Gastroesophageal sphincter (tissue), 4 donors: ENCODE measurements at regions not wholly inside any gene's neighbourhood (a gene's known extent, or its start where the extent isn't known, plus 50 kb on each side); places are given as distances from the start of the nearest gene placed in this dataset.
"Not testable (repeated sequence)": the region's sequence is repeated elsewhere in the genome, so short reads cannot be mapped to it uniquely, and the experiment has no call there.

Source experiments
- ATAC-seq: fragments of 150-250 bp; one replicate; pipeline ENCODE4 v1.9.1; 2016; ENCODE audit warnings: mild to moderate bottlenecking, moderate library complexity
- H3K27ac ChIP-seq, 4 donors: fragments of 200-600 bp; sonication (generic) in 3 of 4; 1 replicate in 3 of 4; 2 replicates in 1 of 4; pipeline ENCODE4 v1.5.1; 2016 to 2019
- H3K27me3 ChIP-seq: fragments of 200-600 bp; sonication (generic); one replicate; pipeline ENCODE4 v1.5.1; 2019
- H3K36me3 ChIP-seq, 2 donors: fragments of 200-600 bp; sonication (generic); one replicate each; pipeline ENCODE4 v1.5.1; 2019; ENCODE audit warnings: control low read depth in 1 of 2
- H3K4me1 ChIP-seq, 3 donors: fragments of 200-600 bp; sonication (generic); 1 replicate in 2 of 3; 2 replicates in 1 of 3; pipeline ENCODE4 v1.5.1; 2016 to 2019; ENCODE audit warnings: control low read depth in 2 of 3
- H3K4me3 ChIP-seq, 2 donors: fragments of 200-600 bp; sonication (generic); one replicate each; pipeline ENCODE4 v1.5.1; 2019; ENCODE audit warnings: mild to moderate bottlenecking in 1 of 2, moderate library complexity in 1 of 2
- H3K9me3 ChIP-seq, 3 donors: fragments of 200-600 bp; sonication (generic); one replicate each; pipeline ENCODE4 v1.5.1; 2017 to 2019; ENCODE audit warnings: control low read depth in 2 of 3
- EP300 ChIP-seq: sonication (generic); formaldehyde crosslinking; IDR thresholded peaks from one replicate; pipeline ENCODE4 v1.6.1; 2017; ENCODE audit warnings: antibody characterized with exemption, mild to moderate bottlenecking
- POLR2A ChIP-seq, 2 donors: fragments of 450-650 bp; IDR thresholded peaks; one replicate each; pipeline ENCODE4 v1.6.1; 2017; ENCODE audit warnings: antibody characterized with exemption in 2 of 2, mild to moderate bottlenecking in 2 of 2, moderate library complexity in 1 of 2
- POLR2AphosphoS5 ChIP-seq: sonication (generic); formaldehyde crosslinking; IDR thresholded peaks from one replicate; pipeline ENCODE4 v1.6.1; 2017; ENCODE audit warnings: antibody characterized with exemption
- WGBS, 2 donors: methylation state at CpG; one replicate each; pipeline ENCODE4 v1.1.5; 2018; ENCODE audit warnings: low coverage in 1 of 2; 5-methylcytosine and 5-hydroxymethylcytosine counted together
- TF ChIP-seq, protein P1 (sequence below), 4 experiments: fragments of 200-600 bp in 2 of 4; fragments of 450-650 bp in 2 of 4; sonication (generic) in 1 of 4; IDR thresholded peaks; one replicate each; pipeline ENCODE4 v1.5.1; 2017 to 2019; ENCODE audit warnings: antibody characterized with exemption in 4 of 4, mild to moderate bottlenecking in 2 of 4, moderate library complexity in 2 of 4

DNA sequence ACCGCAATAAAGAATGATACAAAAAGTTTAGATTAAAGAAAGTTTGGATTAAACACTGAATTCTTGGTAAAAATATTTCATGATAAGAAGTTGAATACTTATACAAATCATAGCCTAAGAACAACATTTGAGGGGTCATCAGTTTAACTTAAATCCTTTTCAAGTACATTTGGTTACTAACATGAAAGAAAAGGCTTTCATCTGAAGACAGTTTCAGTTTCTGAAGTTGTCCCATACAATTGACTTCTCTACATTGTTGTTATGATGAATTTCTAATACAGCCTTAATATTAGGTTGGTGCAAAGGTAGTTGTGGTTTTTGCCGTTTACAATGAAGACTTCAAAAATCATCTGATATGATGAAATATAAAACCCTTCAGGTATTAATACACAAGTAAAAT is 317.5 kb upstream of the MAGI2 start:
- Histone ChIP-seq H3K27ac (no peak overlapping the region), H3K36me3 (no peaks in the 10 kb centered on the region), H3K27me3 (no peaks in the 10 kb centered on the region), H3K4me3 (no peak overlapping the region), H3K4me1 (no peaks in the 10 kb centered on the region), H3K9me3 (no peaks in the 10 kb centered on the region)
- 42 to 57% methylated on average over 2 of the region's 2 CpGs for WGBS, 2 donors
- ATAC-seq = no peak
- TF ChIP-seq POLR2A (IDR thresholded peaks at IDR 0.05) = no peak
- TF ChIP-seq POLR2AphosphoS5 = no peak
- TF ChIP-seq, protein P1, sequence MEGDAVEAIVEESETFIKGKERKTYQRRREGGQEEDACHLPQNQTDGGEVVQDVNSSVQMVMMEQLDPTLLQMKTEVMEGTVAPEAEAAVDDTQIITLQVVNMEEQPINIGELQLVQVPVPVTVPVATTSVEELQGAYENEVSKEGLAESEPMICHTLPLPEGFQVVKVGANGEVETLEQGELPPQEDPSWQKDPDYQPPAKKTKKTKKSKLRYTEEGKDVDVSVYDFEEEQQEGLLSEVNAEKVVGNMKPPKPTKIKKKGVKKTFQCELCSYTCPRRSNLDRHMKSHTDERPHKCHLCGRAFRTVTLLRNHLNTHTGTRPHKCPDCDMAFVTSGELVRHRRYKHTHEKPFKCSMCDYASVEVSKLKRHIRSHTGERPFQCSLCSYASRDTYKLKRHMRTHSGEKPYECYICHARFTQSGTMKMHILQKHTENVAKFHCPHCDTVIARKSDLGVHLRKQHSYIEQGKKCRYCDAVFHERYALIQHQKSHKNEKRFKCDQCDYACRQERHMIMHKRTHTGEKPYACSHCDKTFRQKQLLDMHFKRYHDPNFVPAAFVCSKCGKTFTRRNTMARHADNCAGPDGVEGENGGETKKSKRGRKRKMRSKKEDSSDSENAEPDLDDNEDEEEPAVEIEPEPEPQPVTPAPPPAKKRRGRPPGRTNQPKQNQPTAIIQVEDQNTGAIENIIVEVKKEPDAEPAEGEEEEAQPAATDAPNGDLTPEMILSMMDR (IDR thresholded peaks at IDR 0.05) = no peak

DNA sequence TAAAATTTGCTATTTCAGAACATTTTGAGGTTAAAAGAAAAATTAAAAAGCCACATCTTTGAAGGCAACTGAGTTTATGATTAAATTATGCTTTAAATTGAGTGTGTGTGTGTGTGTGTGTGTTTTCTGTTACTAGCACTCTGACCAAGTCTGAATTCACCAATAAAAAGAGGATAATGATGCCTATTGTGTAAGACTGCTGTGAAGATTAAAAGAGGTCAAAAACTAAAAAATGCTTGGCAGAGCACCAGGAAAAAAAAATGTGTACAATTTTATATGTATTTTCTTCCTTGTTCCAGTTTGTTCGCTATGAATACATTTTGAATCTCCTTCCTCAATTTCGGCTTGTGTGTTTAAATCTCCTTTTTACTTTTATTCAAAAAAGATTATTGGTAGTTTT is 316.6 kb upstream of the MAGI2 start:
- no peak overlapping the region for H3K27ac ChIP-seq
- no peak for ATAC-seq
- no peaks in the 10 kb centered on the region for H3K27me3 ChIP-seq
- no peak for TF ChIP-seq EP300
- TF ChIP-seq, protein P1 (IDR thresholded peaks at IDR 0.05) = no peak
- TF ChIP-seq POLR2A (IDR thresholded peaks at IDR 0.05) = no peak
- no peak for TF ChIP-seq POLR2AphosphoS5
- no peaks in the 10 kb centered on the region for H3K4me1 ChIP-seq
- H3K4me3 ChIP-seq = no peak overlapping the region
- 59 to 89% methylated on average over 2 of the region's 2 CpGs for WGBS, 2 donors
- H3K36me3 ChIP-seq = no peaks in the 10 kb centered on the region
- no peaks in the 10 kb centered on the region for H3K9me3 ChIP-seq

DNA sequence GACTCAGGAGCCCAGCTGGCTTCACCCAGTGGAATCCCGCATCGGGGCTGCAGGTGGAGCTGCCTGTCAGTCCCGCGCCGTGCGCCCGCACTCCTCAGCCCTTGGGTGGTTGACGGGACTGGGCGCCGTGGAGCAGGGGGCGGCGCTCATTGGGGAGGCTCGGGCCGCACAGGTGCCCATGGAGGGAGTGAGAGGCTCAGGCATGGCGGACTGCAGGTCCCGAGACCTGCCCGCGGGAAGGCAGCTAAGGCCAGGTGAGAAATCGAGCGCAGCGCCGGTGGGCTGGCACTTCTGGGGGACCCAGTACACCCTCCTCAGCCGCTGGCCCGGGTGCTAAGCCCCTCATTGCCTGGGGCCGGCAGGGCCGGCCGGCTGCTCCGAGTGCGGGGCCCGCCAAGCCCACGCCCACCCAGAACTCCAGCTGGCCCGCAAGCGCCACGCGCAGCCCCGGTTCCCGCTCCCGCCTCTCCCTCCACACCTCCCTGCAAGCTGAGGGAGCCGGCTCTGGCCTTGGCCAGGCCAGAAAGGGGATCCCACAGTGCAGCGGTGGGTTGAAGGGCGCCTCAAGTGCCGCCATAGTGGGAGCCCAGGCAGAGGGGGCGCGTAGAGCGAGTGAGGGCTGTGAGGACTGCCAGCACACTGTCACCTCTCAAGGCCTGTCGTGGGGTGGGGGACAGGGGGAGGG is 314.6 kb upstream of the MAGI2 start:
- ATAC-seq, H3K4me1 ChIP-seq, H3K27ac ChIP-seq, H3K36me3 ChIP-seq, H3K27me3 ChIP-seq, H3K9me3 ChIP-seq, H3K4me3 ChIP-seq: not testable (repeated sequence)
- WGBS, 2 donors = 84 to 100% methylated on average over 4 of the region's 46 CpGs

DNA sequence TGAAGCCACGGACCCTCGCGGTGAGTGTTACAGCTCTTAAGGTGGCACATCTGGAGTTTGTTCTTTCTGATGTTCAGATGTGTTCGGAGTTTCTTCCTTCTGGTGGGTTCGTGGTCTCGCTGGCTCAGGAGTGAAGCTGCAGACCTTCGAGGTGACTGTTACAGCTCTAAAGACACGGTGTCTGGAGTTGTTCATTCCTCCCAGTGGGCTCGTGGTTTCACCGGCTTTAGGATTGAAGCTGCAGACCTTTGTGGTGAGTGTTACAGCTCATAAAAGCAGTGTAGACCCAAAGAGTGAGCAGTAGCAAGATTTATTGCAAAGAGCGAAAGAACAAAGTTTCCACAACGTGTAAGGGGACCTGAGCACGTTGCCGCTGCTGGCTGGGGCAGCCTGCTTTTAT is 313.7 kb upstream of the MAGI2 start:
- H3K9me3 ChIP-seq, H3K27me3 ChIP-seq, H3K4me3 ChIP-seq, ATAC-seq, H3K36me3 ChIP-seq, H3K4me1 ChIP-seq, H3K27ac ChIP-seq: not testable (repeated sequence)
- WGBS, 2 donors = 77% methylated on average over 5 to 8 of the region's 14 CpGs

DNA sequence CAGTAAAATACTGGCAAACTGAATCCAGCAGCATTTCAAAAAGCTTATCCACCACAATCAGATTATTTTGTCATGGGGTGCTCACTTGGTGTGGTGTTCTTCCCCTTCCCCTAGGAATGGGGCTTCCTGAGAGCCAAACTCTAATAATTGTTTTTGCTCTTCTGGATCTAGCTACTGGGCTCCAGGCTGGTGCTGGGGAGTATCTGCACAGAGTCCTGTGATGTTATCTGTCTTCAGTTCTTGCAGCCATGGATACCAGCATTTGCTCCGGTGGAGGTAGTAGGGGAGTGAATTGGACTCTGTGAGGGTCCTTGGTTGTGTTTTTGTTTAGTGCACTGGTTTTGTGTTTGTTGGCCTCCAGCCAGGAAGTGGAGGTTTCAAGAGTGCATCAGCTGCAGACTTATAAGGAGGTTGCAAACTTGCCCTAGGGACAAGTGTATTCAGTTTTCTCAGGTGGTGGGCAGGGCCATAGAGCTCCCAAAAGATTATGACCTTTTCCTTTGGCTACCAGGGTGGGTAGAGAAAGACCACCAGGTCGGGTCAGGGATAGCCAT is 308.5 kb upstream of the MAGI2 start:
- H3K4me3 ChIP-seq = no peak overlapping the region
- H3K27me3 ChIP-seq = no peaks in the 10 kb centered on the region
- no peak for ATAC-seq
- no peaks in the 10 kb centered on the region for H3K36me3 ChIP-seq
- peaks cover 0 to 3% (median 0%) of the 10 kb centered on the region in 3 donors for H3K9me3 ChIP-seq
- TF ChIP-seq POLR2AphosphoS5 (no peak), EP300 (no peak), POLR2A (IDR thresholded peaks at IDR 0.05) (no peak)
- TF ChIP-seq, protein P1 (IDR thresholded peaks at IDR 0.05) = no peak
- WGBS, 2 donors = 46 to 50% methylated on average over 1 of the region's 2 CpGs
- no peak overlapping the region for H3K27ac ChIP-seq
- H3K4me1 ChIP-seq = no peaks in the 10 kb centered on the region

- not testable (repeated sequence) for H3K4me3 ChIP-seq, H3K27me3 ChIP-seq, ATAC-seq, H3K4me1 ChIP-seq, H3K27ac ChIP-seq, H3K9me3 ChIP-seq, H3K36me3 ChIP-seq
- WGBS, 2 donors = 97 to 100% methylated on average over 1 to 3 of the region's 8 CpGs
Observed at GRCh38 chr7:79750941-79751340, 297.5 kb upstream of the MAGI2 start.
